GM19099 (cell line): ENCODE measurements at regions not wholly inside any gene's neighbourhood (a gene's known extent, or its start where the extent isn't known, plus 50 kb on each side); places are given as distances from the start of the nearest gene placed in this dataset.

Experiments
- POLR2A ChIP-seq: IDR thresholded peaks from 3 replicates; pipeline ENCODE4 v1.6.1; 2011; ENCODE audit warnings: low read depth; ENCODE audit not compliant: insufficient read length; ENCODE audit errors: extremely low read depth

GRCh38 chr13:30115257-30115600 is 192.1 kb downstream of the KATNAL1 start:
- TF ChIP-seq POLR2A: no peak

GRCh38 chr13:30114571-30115256 is 192.6 kb downstream of the KATNAL1 start:
- peak; percentile 61 for TF ChIP-seq POLR2A

- TF ChIP-seq POLR2A: no peak
Observed at GRCh38 chr13:30113983-30114570, 193.3 kb downstream of the KATNAL1 start.

GRCh38 chr13:30113551-30113950 is 193.8 kb downstream of the KATNAL1 start:
- TF ChIP-seq POLR2A: no peak

- TF ChIP-seq POLR2A: no peak
Observed at GRCh38 chr13:30112602-30113435, 194.5 kb downstream of the KATNAL1 start.

- no peak for TF ChIP-seq POLR2A
Observed at GRCh38 chr13:30111810-30112209, 195.5 kb downstream of the KATNAL1 start.

GRCh38 chr13:30110301-30111070 is 196.9 kb downstream of the KATNAL1 start:
- TF ChIP-seq POLR2A: no peak

GRCh38 chr13:30109471-30110135 is 197.7 kb downstream of the KATNAL1 start:
- no peak for TF ChIP-seq POLR2A

GRCh38 chr13:30108913-30109237 is 198.5 kb downstream of the KATNAL1 start:
- no peak for TF ChIP-seq POLR2A

- TF ChIP-seq POLR2A: no peak
Observed at GRCh38 chr13:30108216-30108912, 199.0 kb downstream of the KATNAL1 start.

GRCh38 chr13:30107521-30108136 is 199.7 kb downstream of the KATNAL1 start:
- TF ChIP-seq POLR2A: no peak

GRCh38 chr13:30107121-30107520 is 200.2 kb downstream of the KATNAL1 start:
- TF ChIP-seq POLR2A: no peak

GRCh38 chr13:30105381-30105780 is 202.0 kb downstream of the KATNAL1 start:
- no peak for TF ChIP-seq POLR2A
